ENCODE measurements at regions not wholly inside any gene's neighbourhood (a gene's known extent, or its start where the extent isn't known, plus 50 kb on each side); places are given as distances from the start of the nearest gene placed in this dataset.
A peak's percentile ranks its signal among the peaks of the same experiment; 100 is the strongest.

DNA sequence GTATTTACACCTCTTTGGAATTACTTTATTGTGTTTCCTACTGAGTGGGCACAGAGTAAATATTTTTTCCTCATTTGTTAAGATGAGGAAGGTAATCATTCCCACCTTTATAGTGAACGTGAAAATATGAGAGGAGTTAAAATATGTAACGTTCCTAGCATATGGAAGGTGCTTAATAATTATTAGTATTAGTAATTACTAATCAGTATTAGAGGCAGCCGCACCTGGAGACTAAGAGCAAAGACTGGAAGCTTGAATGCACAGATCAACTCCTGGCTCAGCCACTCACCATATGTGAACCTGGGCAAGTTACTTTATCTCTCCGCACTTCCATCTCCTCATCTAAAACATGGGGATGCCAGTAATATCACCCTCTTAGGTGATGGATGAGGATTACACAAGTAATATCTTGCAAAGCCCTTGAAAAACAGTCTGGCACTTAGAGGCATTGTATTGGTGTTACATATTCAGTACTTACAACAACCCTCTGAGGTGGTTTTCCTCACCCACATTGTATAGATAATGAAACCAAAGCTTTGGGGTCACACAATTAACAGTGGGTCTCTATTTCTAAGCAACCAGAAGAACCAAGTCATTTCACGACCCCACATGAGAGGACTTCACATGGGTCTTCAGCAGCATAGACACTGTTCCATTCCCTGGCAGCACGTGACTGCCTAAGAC is 100.3 kb upstream of the KCTD1 start:
- Mint-ChIP-seq H3K4me1 (peaks cover 0 to 2% (median 0%) of the 10 kb centered on the region in 3 donors), H3K27me3 (peaks cover 42 to 47% (median 42%) of the 10 kb centered on the region in 3 donors), H3K36me3 (no peaks in the 10 kb centered on the region), H3K4me3 (no peak overlapping the region), H3K27ac (no peak overlapping the region), H3K9me3 (peaks cover 0 to 2% (median 0%) of the 10 kb centered on the region in 7 donors)
- DNase-seq (no peak), ATAC-seq (ENCODE audit: low read depth in 2 of 2) (no peak)

DNA sequence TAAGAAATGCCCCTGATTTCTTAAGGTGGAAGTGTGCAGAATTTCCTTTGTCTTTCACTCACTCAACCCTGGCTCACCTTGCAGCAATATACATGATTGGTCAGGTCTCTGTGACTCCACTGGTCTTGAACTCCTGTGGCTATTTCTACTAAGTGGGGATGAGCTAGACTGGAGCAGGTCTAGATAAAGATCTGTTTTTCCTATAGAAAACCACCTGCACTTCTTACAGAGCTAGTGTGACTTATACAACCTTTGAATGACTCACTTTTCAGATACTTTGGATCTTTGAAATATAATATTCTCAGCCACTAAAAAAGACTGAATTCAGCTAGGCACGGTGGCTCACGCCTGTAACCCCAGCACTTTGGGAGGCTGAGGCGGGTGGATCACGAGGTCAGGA is 98.5 kb upstream of the KCTD1 start:
- H3K4me3 Mint-ChIP-seq, result no peak overlapping the region
- H3K9me3 Mint-ChIP-seq, result peaks cover 0 to 4% (median 0%) of the 10 kb centered on the region in 7 donors
- H3K4me1 Mint-ChIP-seq, result peaks cover 0 to 3% (median 2%) of the 10 kb centered on the region in 3 donors
- H3K36me3 Mint-ChIP-seq, result peaks cover 0 to 7% of the 10 kb centered on the region in 2 donors
- peaks cover 33 to 45% (median 40%) of the 10 kb centered on the region in 3 donors for H3K27me3 Mint-ChIP-seq
- DNase-seq (no peak), ATAC-seq (ENCODE audit: low read depth in 2 of 2) (no peak)
- H3K27ac Mint-ChIP-seq, result no peak overlapping the region

DNA sequence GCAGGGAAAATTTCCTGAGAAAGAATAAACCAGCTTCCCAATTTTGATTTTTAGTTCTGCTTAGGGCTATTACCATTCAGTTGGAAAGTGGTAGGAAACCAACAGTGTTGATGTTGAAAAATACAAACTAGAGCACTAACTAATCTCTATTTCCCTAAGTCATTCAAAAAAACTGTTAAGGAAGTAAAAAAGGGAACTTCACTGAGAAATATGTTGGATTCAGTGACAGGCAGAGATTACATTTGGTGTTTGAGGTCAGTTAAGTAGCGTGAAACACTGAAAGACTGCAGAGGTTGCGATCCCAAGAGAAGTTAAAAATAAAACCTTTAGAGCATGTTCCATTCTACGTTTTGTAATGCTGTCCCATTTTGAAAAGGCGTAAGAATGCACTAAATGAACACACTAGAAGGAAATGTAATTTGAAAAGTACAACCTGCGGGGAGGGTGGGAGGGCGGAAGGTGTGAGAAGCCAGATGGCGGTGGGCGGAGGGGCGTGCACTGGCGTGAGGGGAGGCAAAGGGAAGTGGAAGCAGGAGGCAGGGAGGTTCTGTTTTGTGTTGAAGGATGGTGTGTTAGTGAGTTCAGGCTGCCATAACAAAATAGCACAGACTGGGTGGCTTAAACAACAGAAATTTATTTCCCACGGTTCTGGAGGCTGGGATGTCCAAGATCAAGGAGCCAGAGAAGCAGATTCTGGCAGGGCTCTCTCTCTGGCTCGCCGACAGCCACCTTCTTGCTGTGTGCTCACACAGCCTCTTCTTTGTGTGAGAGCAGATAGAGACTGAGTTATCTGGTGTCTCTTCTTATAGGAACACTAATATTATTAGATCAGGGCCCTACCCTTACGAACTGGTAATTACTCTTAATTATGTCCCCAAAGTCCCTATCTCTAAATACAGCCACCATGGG is 94.3 kb upstream of the KCTD1 start:
- Mint-ChIP-seq H3K9me3 (peaks cover 0 to 4% (median 0%) of the 10 kb centered on the region in 7 donors), H3K4me1 (peaks cover 0 to 3% (median 0%) of the 10 kb centered on the region in 3 donors), H3K4me3 (no peak overlapping the region), H3K27me3 (peaks cover 20 to 25% (median 25%) of the 10 kb centered on the region in 3 donors), H3K36me3 (peaks cover 0 to 7% of the 10 kb centered on the region in 2 donors), H3K27ac (no peak overlapping the region)
- DNase-seq (no peak), ATAC-seq (ENCODE audit: low read depth in 2 of 2) (no peak)

DNA sequence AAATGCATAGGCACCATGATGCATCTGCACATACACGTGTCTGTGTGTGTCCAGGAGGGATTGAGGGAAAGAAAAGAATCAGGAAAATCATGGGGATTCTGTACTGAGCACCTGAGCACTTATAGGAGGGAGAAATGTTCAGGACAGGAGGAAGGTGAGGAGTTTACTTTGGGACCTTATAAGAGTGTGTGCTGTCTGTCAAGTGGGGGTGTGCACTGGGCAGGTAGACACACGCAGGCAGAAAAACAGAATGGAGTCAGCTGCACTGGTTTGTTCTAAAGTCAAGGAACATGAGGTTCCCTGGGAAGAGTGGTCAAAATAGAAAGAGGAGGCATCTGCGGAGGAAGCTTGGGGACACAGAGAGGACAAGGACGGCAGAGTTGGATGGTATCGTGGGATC is 92.2 kb upstream of the KCTD1 start:
- peaks cover 0 to 3% (median 0%) of the 10 kb centered on the region in 3 donors for H3K4me1 Mint-ChIP-seq
- H3K4me3 Mint-ChIP-seq, result no peak overlapping the region
- H3K9me3 Mint-ChIP-seq, result peaks cover 0 to 4% (median 0%) of the 10 kb centered on the region in 7 donors
- ATAC-seq (ENCODE audit: low read depth in 2 of 2) (no peak), DNase-seq (no peak)
- H3K27ac Mint-ChIP-seq, result no peak overlapping the region
- peaks cover 16 to 33% (median 25%) of the 10 kb centered on the region in 3 donors for H3K27me3 Mint-ChIP-seq
- peaks cover 0 to 7% of the 10 kb centered on the region in 2 donors for H3K36me3 Mint-ChIP-seq

DNA sequence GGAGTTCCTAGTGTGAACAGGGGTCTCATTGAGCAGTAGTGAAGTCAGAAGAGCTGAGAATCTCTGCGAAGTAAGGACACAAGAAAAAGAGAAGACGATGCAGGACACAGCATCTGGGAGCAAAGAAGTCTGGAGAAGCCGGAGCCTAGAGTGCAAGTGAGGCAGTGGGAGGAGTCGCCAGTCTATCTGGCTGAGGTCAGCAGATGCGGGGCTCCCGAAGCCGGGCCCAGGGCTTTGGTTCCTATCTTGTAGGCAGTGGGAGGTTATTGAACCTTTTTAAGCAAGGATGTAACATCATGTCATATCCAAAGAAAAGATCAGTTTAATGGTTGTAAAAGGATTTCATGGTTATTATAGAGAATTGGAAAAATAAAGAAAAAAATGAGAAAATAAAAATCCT is 90.8 kb upstream of the KCTD1 start:
- DNase-seq (no peak), ATAC-seq (ENCODE audit: low read depth in 2 of 2) (no peak)
- no peak overlapping the region for H3K4me3 Mint-ChIP-seq
- peaks cover 0 to 7% of the 10 kb centered on the region in 2 donors for H3K36me3 Mint-ChIP-seq
- H3K4me1 Mint-ChIP-seq, result peaks cover 0 to 3% (median 0%) of the 10 kb centered on the region in 3 donors
- peaks cover 14 to 32% (median 22%) of the 10 kb centered on the region in 3 donors for H3K27me3 Mint-ChIP-seq
- no peak overlapping the region for H3K27ac Mint-ChIP-seq
- H3K9me3 Mint-ChIP-seq, result peaks cover 0 to 4% (median 0%) of the 10 kb centered on the region in 7 donors

DNA sequence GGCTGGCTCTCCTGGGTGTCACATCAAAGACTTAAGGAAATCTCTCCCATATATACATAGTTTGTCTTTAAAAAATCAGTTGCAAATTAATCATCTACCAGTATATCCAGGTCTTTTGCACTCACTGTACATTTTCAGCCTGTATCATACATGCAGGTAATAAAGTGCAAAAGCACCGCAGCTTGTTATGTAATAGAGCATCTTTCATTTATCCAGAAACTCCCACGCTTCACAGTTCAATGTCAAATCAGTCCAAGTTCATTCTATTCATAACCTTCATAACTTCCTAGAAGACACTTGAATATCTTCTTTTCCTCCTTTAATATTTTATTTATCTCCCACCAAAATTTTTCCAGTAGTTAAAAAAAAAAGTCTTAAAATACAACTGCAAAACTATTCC is 89.6 kb upstream of the KCTD1 start:
- Mint-ChIP-seq H3K36me3 (peaks cover 0 to under 1% of the 10 kb centered on the region in 2 donors), H3K27ac (no peak overlapping the region), H3K27me3 (peaks cover 11 to 23% (median 13%) of the 10 kb centered on the region in 3 donors), H3K9me3 (no peaks in the 10 kb centered on the region), H3K4me1 (peaks cover 0 to 3% (median 0%) of the 10 kb centered on the region in 3 donors), H3K4me3 (no peak overlapping the region)
- DNase-seq (no peak), ATAC-seq (ENCODE audit: low read depth in 2 of 2) (no peak)

DNA sequence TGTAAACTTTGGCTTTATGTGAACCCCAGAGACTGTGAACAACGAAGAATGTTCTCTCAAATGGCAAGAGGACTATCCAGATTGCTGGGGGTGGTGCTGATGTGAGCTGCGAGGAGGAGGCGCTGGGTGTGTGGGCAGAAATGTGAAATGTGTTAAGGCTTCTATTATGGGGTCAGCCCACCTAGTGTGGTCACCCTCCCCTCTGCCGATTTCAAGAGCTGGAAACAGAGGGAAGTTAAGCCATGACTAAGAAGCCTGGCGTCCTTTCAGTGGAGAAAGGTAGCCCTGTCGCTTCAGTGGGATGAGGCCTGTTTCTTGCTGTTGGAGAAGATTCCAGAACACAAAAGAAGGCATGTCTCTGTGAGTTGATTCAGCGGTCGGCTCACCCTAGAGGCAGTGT is 89.0 kb upstream of the KCTD1 start:
- Mint-ChIP-seq H3K4me1 (no peaks in the 10 kb centered on the region), H3K36me3 (no peaks in the 10 kb centered on the region), H3K27ac (no peak overlapping the region), H3K4me3 (no peak overlapping the region), H3K27me3 (peaks cover 11 to 21% (median 12%) of the 10 kb centered on the region in 3 donors), H3K9me3 (no peaks in the 10 kb centered on the region)
- no peak for ATAC-seq (ENCODE audit: low read depth in 2 of 2)
- DNase-seq, result no peak

DNA sequence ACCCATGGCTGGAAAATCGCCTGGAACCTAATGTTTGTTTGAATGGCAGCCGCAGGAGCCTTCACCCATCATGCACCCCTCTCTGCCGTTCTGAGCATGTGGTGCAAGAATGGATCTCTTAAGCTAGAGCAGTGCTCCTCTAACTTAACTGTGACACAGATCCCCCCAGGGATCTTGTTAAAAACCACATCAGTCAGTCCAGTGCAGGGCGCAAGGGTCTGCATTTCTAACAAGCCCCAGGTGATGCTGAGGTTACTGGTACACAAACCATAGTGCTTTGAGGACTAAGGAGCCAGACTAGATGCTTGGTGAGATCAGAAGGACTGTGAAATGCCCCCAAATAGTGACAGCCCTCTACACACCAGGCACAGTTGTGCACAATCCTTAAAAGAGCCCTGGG is 87.1 kb upstream of the KCTD1 start:
- DNase-seq (no peak), ATAC-seq (ENCODE audit: low read depth in 2 of 2) (no peak)
- no peaks in the 10 kb centered on the region for H3K36me3 Mint-ChIP-seq
- H3K4me3 Mint-ChIP-seq, result no peak overlapping the region
- H3K27ac Mint-ChIP-seq, result peak overlapping the region in 1 of 6 donors; percentile 44
- no peaks in the 10 kb centered on the region for H3K4me1 Mint-ChIP-seq
- H3K9me3 Mint-ChIP-seq, result no peaks in the 10 kb centered on the region
- peaks cover 0 to 18% (median 0%) of the 10 kb centered on the region in 3 donors for H3K27me3 Mint-ChIP-seq

DNA sequence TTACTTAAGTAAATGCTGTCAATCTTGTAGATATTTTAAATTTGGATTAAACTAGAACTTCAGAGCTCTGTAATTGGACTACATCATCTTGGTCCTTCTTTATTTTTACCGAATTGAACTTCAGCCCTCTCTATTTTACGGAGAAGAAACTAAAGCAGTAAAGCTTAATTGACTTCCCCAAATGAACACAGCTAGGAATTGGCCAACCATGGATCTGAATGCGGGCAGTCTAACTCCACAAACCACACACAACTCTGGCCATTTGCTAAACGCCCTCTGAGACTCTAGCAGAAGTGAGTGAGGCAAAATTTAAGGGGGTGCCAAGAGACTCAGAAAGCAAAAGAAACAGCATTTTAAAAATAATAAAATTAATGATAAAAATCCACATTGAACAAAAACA is 86.3 kb upstream of the KCTD1 start:
- Mint-ChIP-seq H3K36me3 (no peaks in the 10 kb centered on the region), H3K9me3 (no peaks in the 10 kb centered on the region), H3K27me3 (peaks cover 0 to 18% (median 0%) of the 10 kb centered on the region in 3 donors), H3K4me3 (no peak overlapping the region), H3K4me1 (no peaks in the 10 kb centered on the region), H3K27ac (no peak overlapping the region)
- DNase-seq (no peak), ATAC-seq (ENCODE audit: low read depth in 2 of 2) (no peak)

DNA sequence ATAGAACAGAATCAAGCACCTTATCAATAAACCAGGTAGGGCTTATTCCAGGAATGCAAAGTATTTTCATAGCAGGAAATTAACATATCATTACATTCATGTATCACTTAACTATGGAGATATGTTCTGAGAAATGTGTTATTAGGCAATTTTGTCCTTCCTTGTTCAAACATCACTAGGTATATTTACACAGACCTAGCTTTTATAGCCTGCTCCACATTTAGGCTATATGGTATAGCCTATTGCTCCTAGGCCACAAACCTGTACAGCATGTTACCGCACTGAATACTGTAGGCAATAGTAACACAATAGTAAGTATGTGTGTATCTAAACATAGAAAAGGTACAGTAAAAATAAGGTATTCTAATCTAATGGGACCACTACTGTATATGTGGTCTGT is 82.8 kb upstream of the KCTD1 start:
- Mint-ChIP-seq H3K9me3 (peaks cover 0 to 7% (median 1%) of the 10 kb centered on the region in 7 donors), H3K4me1 (no peaks in the 10 kb centered on the region), H3K4me3 (no peak overlapping the region), H3K27ac (no peak overlapping the region), H3K27me3 (peaks cover 0 to 28% (median 4%) of the 10 kb centered on the region in 3 donors), H3K36me3 (no peaks in the 10 kb centered on the region)
- no peak for DNase-seq
- no peak for ATAC-seq (ENCODE audit: low read depth in 2 of 2)

DNA sequence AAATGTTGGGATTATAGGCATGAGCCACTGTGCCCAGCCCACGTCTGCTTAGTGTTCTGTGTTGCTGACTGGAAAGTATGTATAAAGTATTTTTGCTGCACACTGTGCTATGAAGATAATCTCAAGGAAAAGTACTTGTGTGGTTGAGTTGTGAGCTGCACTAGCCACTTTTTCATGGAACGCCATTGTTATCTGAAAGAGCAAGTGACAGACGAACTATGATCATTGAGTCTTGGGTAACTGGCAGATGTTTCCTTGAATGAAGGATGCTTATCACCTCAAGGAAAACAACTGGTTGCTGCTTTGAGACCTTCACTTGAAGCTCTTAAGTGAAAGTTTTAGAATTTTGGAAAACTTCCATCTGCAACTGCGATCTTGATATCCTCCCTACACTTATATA is 82.2 kb upstream of the KCTD1 start:
- H3K4me1 Mint-ChIP-seq, result no peaks in the 10 kb centered on the region
- H3K36me3 Mint-ChIP-seq, result no peaks in the 10 kb centered on the region
- H3K4me3 Mint-ChIP-seq, result no peak overlapping the region
- peaks cover 2 to 11% (median 5%) of the 10 kb centered on the region in 7 donors for H3K9me3 Mint-ChIP-seq
- H3K27ac Mint-ChIP-seq, result no peak overlapping the region
- no peak for ATAC-seq (ENCODE audit: low read depth in 2 of 2)
- peaks cover 0 to 23% (median 4%) of the 10 kb centered on the region in 3 donors for H3K27me3 Mint-ChIP-seq
- no peak for DNase-seq

DNA sequence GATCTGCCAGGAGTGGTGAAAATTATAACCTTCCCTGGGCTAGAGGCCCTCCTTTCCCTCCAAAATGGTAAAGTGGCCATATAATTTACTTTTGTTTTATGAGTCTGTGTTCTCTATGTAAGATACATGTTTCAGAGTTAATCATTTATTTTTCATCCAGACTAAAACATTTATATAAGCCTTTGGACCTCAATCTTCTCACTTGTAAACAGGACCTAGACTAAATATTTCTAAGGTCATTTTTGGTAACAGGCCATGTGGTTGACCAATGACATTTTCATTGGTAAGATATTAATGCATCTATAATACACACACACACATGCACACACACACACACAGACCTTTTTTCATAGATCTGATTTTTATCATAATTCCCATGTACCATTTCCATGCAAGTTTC is 79.7 kb upstream of the KCTD1 start:
- DNase-seq (no peak), ATAC-seq (ENCODE audit: low read depth in 2 of 2) (no peak)
- H3K27me3 Mint-ChIP-seq, result peaks cover 0 to 16% (median 8%) of the 10 kb centered on the region in 3 donors
- no peak overlapping the region for H3K4me3 Mint-ChIP-seq
- no peak overlapping the region for H3K27ac Mint-ChIP-seq
- no peaks in the 10 kb centered on the region for H3K4me1 Mint-ChIP-seq
- peaks cover 13 to 37% (median 28%) of the 10 kb centered on the region in 7 donors for H3K9me3 Mint-ChIP-seq
- peaks cover 0 to 10% of the 10 kb centered on the region in 2 donors for H3K36me3 Mint-ChIP-seq

DNA sequence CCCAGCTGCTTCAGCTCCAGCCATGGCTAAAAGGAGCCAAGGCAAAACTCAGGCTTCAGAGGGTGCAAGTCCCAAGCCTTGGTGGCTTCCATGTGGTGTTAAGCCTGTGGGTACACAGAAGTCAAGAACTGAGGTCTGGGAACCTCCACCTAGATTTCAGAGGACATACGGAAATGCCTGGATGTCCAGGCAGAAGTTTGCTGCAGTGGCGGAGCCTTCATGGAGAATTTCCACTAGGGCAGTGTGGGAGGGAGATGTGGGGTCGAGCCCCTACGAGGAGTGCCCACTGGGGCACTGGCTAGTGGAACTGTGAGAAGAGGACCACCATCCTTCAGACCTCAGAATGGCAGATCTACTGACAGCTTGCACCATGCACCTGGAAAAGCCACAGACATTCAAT is 76.1 kb upstream of the KCTD1 start:
- no peak overlapping the region for H3K27ac Mint-ChIP-seq
- peaks cover 8 to 11% (median 9%) of the 10 kb centered on the region in 3 donors for H3K27me3 Mint-ChIP-seq
- H3K4me1 Mint-ChIP-seq, result no peaks in the 10 kb centered on the region

More for the DNA sequence above, 76.1 kb upstream of the KCTD1 start:
- peak overlapping the region in 1 of 8 donors; percentile 26 for H3K4me3 Mint-ChIP-seq
- ATAC-seq (ENCODE audit: low read depth in 2 of 2), result no peak
- peaks cover 0 to 10% of the 10 kb centered on the region in 2 donors for H3K36me3 Mint-ChIP-seq
- H3K9me3 Mint-ChIP-seq, result peaks cover 20 to 50% (median 35%) of the 10 kb centered on the region in 7 donors
- DNase-seq, result no peak

Measured in naive B cell (primary cell).